GM18502 (cell line): ENCODE measurements at regions not wholly inside any gene's neighbourhood (a gene's known extent, or its start where the extent isn't known, plus 50 kb on each side); places are given as distances from the start of the nearest gene placed in this dataset.

ENCODE experiments used
- ATAC-seq: cut with Tn5 transposase; IDR thresholded peaks from one replicate; pipeline ENCODE4 v1.9.1; 2021; ENCODE audit warnings: mild to moderate bottlenecking; ENCODE audit not compliant: unreplicated experiment, poor library complexity

GRCh38 chr2:14557111-14557510 lies 75.4 kb upstream of the LRATD1 start:
- no peak for ATAC-seq

DNA sequence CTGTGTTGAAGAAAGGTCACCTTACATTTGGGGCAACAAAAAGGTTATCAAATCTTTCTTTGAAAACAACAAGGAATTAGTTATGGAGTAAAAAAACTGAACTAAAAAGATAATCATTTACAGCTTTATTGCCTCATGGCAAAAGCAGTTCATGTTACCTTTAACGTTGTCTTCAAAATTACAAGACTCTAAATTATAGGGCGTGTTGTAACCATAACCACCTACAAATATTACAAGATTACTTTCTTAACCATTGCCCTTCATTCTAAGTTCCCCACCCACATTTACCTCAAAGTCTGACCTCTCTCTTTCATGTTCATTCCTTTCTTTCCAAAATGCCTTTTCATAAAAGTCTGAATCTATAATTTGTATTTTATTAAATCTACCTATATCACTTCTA lies 74.6 kb upstream of the LRATD1 start:
- no peak for ATAC-seq

DNA sequence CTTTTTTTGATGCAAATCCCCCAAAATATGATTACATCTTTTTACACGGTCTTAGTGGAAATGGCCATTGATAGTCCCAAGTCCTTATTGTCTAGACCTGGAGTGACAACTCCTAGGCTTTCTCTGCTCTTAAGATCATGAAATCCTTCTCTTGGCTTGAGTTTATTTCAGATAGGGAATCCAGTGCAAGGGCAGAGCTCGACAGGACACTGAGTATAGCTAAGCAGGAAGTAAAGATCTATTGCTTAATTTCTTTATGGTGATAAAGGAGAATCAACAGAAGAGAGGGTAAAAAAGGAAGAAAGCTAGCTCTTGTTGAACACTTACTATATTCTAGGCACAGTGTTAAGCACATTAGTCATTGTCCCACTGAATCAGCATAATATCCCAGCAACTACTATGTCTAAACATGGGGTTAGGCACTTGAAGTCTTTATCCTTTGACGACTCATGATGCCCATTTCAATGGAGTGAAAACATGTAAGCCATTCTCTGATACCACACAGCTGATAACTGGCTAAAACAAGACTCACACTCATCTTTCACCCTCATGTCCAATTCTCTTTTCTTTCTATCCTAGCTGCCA lies 74.1 kb upstream of the LRATD1 start:
- ATAC-seq: no peak

DNA sequence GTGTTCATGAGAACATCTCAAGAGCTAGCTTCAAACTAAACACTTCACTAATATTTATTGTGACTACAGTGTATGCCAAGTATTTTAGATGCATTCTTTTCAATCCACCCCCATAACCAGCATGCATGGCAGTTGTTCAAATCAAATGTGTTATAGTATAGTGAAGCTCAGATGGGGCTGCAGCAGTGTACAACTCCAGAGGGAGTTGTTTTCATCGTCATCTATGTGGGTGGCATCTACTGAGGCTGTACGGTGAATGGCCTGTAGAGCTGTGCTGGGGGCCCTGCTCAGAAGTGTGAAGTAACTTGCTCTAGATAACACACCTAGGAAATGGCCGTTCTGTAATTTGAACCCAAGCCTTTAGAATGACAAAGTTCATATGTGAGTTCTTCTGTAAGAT lies 71.8 kb upstream of the LRATD1 start:
- ATAC-seq: no peak

GRCh38 chr2:14563324-14563723 lies 69.2 kb upstream of the LRATD1 start:
- ATAC-seq: no peak

DNA sequence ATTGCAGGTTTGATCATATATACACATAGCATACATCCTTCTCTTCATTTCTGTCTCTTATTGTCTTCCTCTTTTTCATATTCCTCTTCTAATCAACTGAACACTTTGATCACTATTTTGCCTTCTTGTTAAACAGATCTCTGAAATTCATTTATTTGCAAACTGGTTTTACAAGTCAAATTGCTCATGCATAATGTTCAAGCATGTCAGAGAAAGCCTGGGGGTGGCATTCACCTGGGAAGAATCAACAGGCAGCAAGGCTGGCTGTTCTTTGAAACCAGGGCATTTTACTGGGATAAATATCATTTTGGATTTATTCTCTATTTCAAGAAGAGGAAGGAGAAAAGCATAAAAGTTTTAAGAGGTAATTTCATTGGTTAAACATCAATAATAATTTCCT lies 66.9 kb upstream of the LRATD1 start:
- ATAC-seq: no peak

GRCh38 chr2:14567561-14567960 lies 65.0 kb upstream of the LRATD1 start:
- ATAC-seq: no peak

- no peak for ATAC-seq
Measured at GRCh38 chr2:14569294-14569693, 63.2 kb upstream of the LRATD1 start.

- ATAC-seq: no peak
Measured at GRCh38 chr2:14572633-14573032, 59.9 kb upstream of the LRATD1 start.

- no peak for ATAC-seq
Measured at GRCh38 chr2:14577843-14578242, 54.7 kb upstream of the LRATD1 start.
